HG03045 (cell line): ENCODE measurements at regions not wholly inside any gene's neighbourhood (a gene's known extent, or its start where the extent isn't known, plus 50 kb on each side); places are given as distances from the start of the nearest gene placed in this dataset.
"Not testable (repeated sequence)": the region's sequence is repeated elsewhere in the genome, so short reads cannot be mapped to it uniquely, and the experiment has no call there.

Experiments used
- ATAC-seq: cut with Tn5 transposase; IDR thresholded peaks from one replicate; pipeline ENCODE4 v1.9.1; 2021; ENCODE audit warnings: mild to moderate bottlenecking, moderate library complexity; ENCODE audit not compliant: unreplicated experiment

DNA sequence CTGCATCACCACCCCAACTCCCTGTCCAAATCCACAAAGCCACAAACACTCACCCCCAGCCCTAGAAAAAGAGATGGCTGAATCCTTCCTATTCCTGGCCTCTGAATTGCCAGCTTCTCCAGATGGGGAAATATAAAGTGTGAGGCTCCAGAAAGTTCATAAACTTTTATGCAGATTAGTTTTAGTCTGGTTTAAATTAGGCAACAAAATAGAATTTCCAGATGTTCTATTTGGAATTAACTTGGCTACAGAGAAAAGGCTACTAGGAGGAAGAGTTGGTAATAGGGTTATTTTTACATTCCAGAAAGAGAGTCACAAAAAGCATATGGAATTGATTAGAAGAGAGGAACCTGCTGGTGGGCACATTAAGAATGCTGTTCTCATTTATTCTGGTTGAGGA is 56.0 kb downstream of the EN1 start:
- ATAC-seq: no peak

DNA sequence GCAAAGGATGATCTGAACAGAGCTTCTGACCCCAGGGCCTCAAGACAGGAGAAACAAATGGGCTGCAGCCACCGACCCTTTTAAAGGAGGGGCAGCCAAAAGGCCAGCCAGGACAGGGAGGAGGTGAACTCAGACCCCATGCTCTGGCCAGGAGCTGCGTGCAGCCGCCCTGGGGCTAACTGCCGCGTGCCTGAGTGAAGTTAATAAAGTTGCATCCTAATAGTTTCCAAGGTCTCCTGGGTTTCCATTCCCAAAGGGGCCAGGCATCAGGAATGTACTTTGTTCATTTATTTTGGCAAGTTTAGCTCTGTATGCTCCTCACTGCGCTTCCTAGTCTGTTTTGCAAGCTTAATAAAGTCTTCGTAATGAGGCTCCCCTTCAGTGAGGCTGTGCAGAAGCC is 60.7 kb downstream of the EN1 start:
- ATAC-seq: no peak

DNA sequence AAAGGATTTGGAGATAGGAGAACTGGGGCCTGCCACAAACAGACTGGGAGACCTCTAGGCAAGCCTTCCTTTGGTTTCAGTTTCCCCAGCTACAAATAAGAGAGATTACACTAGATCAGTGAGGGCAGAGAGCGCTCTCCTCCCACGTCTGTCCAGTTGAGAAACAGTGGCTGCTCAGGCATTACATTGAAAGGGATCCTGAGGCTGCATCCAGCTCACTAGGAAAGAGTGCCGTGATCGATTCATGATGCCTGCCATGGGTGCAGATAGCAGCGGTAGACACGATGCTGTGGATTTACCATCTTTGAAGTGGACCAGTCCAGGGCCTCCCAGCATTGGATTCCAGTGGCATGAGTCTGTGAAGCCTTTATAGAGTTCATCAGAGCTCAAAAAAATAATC is 62.6 kb downstream of the EN1 start:
- ATAC-seq: no peak

DNA sequence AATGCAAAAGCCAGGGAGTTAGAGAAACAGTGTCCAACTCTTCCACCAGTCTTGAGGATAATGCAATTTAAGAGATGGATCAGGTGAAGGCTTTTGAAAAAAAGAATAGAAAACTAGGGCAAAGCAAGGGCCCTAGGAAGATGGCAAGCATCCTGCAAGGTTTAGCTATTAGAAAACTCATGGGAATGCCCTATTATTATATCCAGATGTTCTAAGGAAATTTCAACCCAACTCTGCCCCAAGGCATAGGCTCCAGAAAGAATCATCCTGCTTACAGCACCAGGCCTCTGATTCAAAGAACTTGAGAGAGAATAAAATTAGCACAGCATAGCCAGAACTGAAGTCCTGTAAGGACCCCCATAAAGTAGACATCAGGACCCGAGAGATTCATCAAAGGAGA is 68.1 kb downstream of the EN1 start:
- no peak for ATAC-seq

DNA sequence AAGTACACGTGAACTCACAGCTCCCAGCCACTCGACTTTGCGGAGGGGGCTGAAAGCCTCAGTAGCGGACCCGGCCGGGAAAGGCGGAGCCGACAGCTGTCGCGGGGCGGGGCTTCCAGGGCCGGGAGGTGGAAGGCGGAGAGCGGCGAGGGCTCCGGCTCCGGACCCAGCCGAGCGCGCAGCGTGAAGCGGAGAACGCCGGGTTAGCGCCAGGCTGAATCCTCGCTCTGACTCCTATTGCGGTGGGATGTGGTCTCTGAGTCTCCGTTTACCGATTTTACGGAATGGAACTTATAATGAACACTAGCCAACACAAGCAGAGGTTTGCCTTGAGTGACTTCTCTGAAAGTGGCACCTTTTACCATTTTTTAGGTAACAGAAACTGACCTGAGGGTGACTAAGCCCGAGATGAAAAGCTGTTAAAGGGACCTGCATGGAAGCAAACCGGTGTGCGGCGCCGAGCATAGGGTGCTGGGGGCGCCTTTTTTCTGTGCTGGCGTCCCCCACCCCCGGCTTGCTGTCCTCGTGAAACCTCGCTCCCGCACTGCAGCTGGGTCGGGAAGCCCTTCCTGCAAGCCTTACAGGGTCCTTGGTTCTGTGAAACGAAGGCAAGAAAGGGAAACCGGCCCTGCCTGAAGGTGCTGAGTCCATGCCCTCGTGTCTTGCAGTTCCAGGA is 72.9 kb downstream of the EN1 start:
- ATAC-seq: no peak

DNA sequence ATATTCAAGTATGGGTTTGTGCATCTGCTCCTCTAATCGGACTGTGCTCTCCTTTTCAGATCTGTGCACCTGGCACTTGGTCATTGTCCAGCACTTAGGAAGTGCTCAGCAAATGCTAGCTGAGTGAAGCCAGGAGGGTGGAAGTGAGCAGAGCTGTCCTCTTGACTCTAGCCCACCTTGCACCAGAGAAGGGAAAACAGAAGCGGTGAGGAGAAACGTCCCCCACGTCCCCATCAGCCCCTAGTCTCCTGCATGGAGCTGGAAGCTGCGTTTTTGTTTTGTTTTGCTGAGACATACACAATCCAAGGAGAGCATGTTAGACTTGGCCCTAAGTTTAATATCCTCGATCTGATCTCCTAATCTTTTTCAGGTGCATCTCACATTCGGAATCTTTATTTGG is 73.6 kb downstream of the EN1 start:
- no peak for ATAC-seq

DNA sequence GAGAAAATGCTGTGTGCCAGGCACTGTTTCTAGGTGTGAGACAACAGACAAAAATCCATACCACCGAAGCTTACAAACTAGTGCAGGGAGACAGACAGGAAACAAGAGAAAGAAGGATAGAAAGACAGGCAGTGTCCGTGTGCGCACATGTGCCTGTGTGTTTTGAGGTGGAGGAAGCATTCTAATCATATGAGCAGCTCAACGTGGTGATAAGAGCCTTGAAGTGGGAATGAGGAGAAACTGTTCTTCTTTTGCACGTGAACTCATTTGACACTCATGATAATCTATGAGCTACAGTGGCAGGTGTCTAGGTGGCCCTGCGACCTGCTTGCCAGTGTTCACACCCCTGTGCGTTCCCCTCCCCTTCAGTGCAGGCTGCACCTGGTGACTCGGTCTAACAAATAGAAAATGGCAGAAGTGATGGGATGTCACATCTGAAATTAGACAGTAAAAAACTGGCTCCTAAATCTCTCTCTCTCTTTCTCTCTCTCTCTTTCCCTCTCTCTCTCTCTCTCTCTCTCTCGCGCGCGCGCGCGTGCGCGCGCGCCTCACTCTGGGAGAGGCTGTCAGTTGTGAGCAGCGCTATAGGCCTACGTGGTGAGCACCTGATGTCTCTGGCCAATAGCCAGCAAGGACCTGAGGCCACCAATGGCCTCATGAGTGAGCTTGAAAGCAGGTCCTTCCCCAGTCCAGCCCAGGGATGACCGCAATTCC is 74.8 kb downstream of the EN1 start:
- no peak for ATAC-seq

DNA sequence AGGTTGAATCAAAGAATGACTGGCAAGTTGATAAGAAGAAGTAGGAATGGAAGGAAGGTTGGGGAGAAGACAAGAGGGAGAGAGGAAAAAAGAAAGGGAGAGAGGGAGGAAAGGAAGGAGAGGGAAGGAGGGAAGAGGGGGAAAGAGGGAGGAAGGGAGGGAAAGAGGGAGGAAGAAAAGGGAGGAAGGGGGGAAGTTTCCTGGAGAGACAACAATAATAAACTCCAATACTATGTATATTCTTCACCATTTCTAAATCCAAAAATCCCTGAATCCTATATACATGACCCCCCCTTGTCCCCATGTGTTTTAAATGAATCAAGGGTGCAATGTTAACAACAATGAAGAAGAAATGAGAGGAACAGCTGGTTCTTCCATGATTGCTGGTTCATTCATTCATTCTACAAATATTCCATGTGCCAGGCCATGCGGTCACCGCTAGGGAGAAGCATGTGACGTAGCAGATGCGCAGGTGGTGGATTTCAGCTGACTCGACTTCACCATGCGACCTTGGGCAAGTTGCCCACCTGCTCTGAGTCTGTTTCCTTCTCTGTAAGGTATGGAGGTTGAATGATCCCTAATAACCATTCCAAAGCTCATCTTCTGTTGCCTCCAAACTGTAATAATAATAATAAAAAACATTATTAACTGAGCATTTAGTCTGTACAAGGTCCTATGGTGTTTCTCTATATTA is 77.6 kb downstream of the EN1 start:
- ATAC-seq: no peak

DNA sequence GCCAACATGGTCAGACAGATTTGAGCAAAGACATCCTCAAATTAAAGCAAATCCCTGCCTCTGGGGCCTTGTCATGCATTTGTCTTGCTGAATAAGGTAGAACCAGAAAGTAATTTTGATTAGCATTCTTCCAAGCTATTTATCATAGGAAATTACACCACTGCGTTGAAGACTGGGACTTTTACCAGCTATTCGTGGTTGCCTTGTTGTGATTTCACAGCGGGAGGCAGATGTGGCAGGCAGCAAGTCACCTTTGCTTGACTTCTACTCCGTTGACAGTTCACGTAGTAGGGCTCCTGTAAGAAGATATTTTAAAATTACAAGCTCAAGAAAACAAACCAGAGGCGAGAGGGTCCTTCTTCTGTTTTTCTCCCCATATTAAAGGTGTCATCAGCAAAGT is 80.6 kb downstream of the EN1 start:
- ATAC-seq: no peak

DNA sequence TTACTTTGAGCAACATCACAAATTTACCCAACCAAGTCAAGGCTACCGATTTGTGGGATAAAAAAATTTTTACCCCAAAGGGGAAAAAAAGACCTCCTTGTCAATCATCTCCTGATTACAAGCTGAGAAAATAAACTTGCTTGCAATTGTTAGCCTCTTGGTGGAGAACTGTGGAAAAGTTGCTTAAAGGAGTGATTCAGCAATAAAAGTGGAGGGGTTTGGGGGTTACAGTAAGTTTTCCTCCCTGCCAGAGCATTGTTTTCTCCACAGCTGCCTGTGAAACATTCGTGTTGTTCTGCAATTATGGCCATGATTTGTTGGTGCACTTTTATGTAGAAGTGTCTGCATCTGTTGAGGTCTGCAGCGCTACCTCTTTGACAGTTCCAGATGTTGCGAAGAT is 82.6 kb downstream of the EN1 start:
- ATAC-seq: no peak

DNA sequence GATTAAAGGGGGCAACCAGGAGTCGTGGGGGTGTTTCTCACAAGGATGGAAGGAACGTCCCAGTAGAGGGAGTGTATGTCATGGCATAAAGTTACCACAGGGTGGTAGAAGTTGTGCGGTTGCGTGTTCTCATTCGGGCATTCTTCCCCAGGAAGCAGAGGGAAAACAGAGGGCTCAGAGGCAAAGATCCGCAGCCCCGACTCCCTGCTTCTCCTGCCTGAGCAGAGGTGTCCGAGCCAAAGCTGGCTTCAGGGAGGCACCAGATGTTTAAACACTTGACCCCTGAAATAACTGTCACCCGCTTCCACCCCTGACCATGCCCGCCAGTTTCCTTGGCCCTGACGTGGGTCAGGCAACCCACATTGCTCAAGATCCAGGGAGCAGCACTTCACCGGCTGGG is 83.7 kb downstream of the EN1 start:
- ATAC-seq: no peak

DNA sequence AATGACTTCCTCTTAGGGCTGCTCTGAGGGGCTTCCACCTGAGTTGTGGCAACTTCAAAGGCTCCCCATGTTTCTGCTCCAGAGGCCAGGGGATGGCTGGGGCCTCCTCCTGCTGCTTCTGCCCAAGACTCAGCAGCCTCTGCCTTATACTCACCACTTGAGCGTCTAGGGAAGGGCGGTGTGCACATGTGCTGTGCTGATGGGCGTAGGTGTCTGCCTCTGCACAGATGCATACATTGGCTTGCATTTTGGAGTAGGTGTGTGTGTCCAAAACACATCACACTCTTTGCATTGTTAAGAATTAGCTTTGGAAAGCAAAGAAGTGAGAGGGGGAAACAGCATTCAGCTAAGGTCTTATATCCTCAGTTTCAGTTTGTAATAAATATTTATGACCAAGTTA is 85.2 kb downstream of the EN1 start:
- no peak for ATAC-seq

DNA sequence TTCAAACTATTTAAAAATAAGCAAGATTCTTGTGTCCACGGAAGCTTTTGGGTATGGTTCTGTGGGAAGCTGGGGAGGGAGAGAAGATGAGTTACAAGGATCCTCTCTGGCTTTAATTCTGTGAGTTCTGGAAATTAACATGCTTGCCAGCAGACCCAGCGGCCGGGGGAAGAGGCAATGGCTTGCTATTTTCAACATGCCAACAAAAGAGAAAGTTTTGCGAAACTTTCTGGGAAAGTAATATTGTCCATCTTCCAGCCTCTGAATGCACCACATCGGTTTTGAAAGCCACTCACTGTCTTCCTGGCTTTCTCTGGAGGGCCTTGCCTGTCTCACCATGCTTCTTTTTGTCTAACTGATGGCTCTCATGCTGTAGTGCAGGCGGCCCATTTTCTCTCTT is 85.7 kb downstream of the EN1 start:
- ATAC-seq: no peak

DNA sequence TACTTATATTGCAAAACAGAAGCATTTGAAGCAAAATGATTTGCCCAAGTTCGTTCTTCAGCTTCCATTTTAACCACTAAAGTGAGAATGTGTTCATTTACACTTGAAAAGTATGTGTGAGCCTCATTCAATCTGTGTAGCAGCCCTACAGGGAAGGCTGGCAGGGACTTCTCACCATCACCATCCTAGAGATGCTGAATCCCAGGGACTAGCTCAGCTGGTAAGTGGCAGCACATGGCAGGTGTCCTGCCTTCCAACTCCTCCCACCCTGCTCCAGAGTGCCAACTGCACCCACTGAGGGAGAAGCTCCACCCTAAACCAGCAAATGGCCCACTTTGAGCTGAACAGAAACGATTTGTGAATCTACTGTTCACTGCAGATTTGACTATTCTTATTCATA is 91.5 kb downstream of the EN1 start:
- no peak for ATAC-seq

DNA sequence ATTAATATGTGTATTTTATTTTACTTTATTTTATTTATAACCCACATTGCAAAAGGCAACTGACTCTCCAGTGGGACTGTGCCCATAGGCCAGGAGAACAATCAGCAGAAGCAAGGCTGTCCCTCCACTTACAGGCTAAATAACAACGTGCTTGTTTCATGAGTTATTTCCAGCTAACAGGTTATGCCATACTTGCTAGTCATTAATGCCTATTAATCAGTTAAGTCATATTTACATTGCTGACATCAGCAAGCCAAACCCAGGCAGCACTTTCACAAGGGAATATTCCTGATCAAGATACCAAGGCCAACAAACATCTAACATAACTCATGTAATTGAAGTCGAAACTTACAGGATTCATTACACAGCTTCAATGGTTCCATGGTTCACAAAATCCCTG is 92.1 kb downstream of the EN1 start:
- ATAC-seq: no peak

DNA sequence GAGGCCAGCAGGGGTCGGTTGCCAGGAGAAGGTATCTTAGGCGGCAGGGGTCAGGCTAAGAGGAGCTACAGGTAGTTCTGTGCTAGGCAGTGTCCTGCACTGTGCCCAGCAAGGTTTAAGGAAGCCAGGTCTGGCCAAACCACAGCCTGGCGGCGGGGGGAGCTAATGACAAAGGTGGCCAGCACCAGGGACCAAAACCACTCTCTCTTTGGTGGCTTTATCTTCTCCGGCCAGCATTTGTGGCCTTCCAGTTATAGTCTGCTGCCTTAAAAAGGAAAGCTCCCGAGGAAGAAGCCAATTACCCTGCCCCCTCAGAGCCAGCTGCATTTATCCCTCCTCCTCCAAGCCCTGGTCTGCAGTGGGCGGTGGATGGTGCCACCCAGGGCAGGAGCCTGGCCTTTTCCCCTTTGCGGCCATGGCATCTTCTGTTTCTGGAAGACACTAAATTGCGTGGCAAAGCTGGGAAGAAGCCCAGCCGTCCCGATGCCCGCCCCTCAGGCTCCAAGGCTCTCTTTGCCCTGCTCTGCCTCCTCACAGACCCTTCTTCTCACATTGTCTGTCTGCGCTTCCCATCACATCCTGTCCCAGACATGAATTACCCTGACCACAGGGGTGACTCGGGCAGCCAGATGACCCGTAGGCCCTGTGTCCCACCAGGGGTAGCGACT is 94.6 kb downstream of the EN1 start:
- ATAC-seq: no peak

DNA sequence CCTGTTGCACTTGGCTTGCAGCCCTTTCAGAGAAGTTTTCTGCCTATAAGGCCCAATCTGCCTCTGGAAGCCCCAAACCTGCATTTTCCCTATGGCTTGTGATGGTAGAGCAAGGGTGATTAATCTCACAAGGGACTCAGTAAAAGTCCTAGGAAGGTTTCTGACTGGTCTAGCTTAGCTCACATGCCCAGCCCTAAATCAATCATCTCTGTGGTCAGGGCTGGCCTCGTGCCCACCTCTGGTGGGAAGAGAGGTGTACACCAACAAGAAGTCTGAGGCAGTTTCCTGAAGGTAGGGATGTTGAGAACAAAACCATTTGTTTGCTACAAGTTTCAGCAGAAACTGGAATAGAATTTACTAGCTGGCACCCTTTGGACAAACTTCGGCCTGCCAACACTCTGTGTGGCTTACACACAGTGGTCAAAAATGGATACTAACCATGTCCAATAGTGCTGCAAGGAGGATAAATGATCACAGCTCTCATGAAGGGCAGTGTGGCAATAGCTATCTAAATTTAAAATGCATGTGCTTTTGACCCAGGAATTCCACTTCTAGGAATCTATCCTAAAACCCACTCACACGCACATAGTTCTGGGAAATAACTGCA is 96.4 kb downstream of the EN1 start:
- ATAC-seq: no peak

DNA sequence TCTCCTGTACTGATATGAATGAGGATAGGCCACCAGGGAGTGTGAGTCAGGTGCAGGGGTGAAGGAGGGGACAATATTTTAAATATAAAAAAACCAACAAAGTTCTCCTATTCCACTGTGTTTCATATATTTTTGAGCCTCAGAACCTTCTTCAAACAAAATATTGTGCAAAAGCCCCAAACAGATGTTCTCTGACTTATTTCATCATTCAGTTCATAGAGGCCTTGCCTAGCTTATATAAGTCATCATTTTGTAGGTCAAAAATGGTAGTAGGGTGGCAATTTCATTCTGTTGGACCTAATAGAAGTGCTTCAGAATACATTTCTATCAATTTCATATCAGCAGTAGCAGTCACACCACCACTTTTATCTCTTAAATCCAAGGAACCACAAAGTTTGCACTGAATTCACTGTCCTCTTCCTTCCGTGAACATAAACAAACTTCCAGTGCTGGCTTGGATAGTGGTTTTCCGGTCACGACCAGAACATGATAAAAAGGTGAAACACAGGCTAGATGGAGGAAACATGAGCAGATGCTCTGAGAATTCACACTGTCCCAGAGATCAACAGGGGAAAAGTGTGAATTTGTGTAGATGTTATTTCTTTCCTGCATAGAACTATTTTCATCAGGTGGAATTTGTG is 99.1 kb downstream of the EN1 start:
- ATAC-seq: no peak

DNA sequence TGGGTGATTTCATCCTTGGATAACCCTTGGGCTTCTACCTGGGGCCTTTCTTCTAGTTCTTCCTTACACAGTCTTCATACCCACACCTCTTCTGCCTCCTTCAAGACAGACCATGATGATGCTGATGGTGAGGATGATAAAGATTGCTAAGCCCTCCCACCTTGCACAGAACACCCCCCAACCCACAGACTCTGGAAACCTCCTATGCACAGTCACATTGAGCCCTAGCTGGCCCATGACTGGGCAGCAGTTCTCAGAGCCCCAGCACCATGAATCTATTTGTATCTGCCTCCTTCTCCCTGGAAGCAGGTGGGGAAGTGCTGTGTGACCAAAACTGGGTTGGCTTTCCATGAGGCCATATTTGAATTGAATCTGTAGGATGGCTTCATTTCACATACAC is 99.8 kb downstream of the EN1 start:
- ATAC-seq: no peak

DNA sequence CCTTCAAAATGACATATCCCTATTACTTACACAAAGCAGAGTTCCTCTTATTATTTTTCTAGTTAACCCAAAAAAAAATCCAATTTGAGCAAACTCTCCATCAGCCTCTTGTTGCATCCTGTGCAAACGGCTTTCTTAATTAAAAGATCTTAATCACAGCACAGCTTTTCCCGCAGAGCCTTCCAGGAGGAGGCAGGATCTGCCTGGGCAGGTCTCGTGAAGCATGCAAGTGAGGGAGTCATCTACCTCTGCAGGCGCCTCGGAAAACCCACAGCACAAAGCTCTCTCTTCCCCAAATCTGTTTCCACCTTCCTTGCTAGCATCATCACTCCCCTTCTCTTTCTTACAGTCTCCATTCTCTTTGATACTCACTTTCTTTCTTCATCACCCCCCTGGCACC is 100.4 kb downstream of the EN1 start:
- ATAC-seq: no peak

DNA sequence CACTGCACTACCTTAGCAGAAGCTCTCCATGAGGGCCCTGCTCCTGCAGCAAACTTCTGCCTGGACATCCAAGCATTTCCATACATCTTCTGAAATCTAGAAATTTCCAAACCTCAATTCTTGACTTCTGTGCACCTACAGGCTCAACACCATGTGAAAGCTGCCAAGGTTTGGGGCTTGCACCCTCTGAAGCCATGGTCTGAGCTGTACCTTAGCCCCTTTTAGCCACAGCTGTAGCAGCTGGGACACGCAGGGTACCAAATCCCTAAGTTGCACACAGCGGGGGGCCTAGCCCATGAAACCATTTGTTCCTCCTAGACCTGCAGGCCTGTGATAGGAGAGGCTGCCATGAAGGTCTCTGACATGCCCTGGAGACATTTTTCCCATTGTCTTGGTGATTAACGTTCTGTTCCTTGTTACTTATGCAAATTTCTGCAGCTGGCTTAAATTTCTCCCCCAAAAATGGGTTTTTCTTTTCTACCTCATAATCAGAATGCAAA is 102.7 kb downstream of the EN1 start:
- not testable (repeated sequence) for ATAC-seq
